Upper lobe of right lung (tissue), 1 donor: ENCODE measurements at regions not wholly inside any gene's neighbourhood (a gene's known extent, or its start where the extent isn't known, plus 50 kb on each side); places are given as distances from the start of the nearest gene placed in this dataset.
A peak's percentile ranks its signal among the peaks of the same experiment; 100 is the strongest.

Experiments
- ATAC-seq: fragments of 200-7000 bp; cut with Tn5 transposase; one replicate; pipeline ENCODE4 v1.9.1; 2020; ENCODE audit warnings: mild to moderate bottlenecking, moderate library complexity
- DNase-seq: peaks from one replicate; pipeline ENCODE4 v3.0.0-alpha.2; 2020
- H3K27ac ChIP-seq: fragments of 200-600 bp; one replicate; pipeline ENCODE4 v1.8.0; 2022
- H3K27me3 ChIP-seq: fragments of 200-600 bp; one replicate; pipeline ENCODE4 v1.8.0; 2022; ENCODE audit warnings: mild to moderate bottlenecking
- H3K36me3 ChIP-seq: fragments of 200-600 bp; one replicate; pipeline ENCODE4 v1.8.0; 2022
- H3K4me1 ChIP-seq: fragments of 200-600 bp; one replicate; pipeline ENCODE4 v1.8.0; 2022
- H3K4me3 ChIP-seq: fragments of 200-600 bp; one replicate; pipeline ENCODE4 v1.8.0; 2022; ENCODE audit warnings: mild to moderate bottlenecking
- H3K9me3 ChIP-seq: fragments of 200-600 bp; one replicate; pipeline ENCODE4 v1.8.0; 2022
- intact Hi-C: fragments of 100-400 bp; cut with DNase I; formaldehyde crosslinking; loops from one replicate; pipeline ENCODE4 v1.11.0; 2022
- TF ChIP-seq, protein P1 (sequence below): fragments of 200-600 bp; IDR thresholded peaks from one replicate; pipeline ENCODE4 v1.8.0; 2022; ENCODE audit warnings: antibody characterized with exemption
- donor health status: DM: no; HTN: yes; CAD: no; lungs with severe emphysema.

GRCh38 chr2:43100362-43100882 is 126.0 kb downstream of the ZFP36L2 start:
- H3K4me3 ChIP-seq: peak overlapping the region; percentile 44
- no peak for DNase-seq

GRCh38 chr2:43099797-43100196 is 126.6 kb downstream of the ZFP36L2 start:
- Histone ChIP-seq H3K27ac (no peak overlapping the region), H3K4me1 (peaks cover 28% of the 10 kb centered on the region), H3K9me3 (no peaks in the 10 kb centered on the region), H3K27me3 (no peaks in the 10 kb centered on the region), H3K36me3 (no peaks in the 10 kb centered on the region), H3K4me3 (no peak overlapping the region)
- TF ChIP-seq, protein P1, sequence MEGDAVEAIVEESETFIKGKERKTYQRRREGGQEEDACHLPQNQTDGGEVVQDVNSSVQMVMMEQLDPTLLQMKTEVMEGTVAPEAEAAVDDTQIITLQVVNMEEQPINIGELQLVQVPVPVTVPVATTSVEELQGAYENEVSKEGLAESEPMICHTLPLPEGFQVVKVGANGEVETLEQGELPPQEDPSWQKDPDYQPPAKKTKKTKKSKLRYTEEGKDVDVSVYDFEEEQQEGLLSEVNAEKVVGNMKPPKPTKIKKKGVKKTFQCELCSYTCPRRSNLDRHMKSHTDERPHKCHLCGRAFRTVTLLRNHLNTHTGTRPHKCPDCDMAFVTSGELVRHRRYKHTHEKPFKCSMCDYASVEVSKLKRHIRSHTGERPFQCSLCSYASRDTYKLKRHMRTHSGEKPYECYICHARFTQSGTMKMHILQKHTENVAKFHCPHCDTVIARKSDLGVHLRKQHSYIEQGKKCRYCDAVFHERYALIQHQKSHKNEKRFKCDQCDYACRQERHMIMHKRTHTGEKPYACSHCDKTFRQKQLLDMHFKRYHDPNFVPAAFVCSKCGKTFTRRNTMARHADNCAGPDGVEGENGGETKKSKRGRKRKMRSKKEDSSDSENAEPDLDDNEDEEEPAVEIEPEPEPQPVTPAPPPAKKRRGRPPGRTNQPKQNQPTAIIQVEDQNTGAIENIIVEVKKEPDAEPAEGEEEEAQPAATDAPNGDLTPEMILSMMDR: no peak
- ATAC-seq (no peak), DNase-seq (no peak)
- intact Hi-C loops: no loop called here

More at GRCh38 chr2:43100362-43100882, 126.0 kb downstream of the ZFP36L2 start:
- Histone ChIP-seq H3K9me3 (no peaks in the 10 kb centered on the region), H3K4me1 (peaks cover 34% of the 10 kb centered on the region), H3K27me3 (no peaks in the 10 kb centered on the region), H3K36me3 (no peaks in the 10 kb centered on the region), H3K27ac (peak overlapping the region; percentile 87)
- no peak for ATAC-seq
- TF ChIP-seq, protein P1: no peak
- intact Hi-C loops: no loop called here

DNA sequence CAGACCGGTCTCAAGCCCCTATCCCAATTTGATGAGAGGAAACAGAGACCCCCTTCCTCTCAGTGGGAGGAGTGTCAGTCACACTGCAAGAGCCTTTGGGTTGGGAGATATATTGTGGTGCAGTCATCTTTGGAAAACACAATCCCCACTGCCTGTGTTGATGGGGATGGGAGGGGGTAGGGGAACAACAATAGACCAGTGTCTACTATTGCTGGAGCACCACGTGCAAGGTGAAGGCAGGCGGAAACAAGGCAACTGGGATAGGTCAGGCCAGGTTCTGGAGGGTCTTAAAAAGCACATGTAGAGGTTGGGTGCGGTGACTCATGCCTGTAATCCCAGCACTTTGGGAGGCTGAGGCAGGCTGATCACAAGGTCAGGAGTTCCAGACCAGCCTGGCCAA is 127.9 kb downstream of the ZFP36L2 start:
- Histone ChIP-seq H3K9me3 (no peaks in the 10 kb centered on the region), H3K4me3 (no peak overlapping the region), H3K36me3 (no peaks in the 10 kb centered on the region), H3K27me3 (no peaks in the 10 kb centered on the region), H3K4me1 (peaks cover 26% of the 10 kb centered on the region), H3K27ac (no peak overlapping the region)
- DNase-seq (no peak), ATAC-seq (no peak)
- intact Hi-C loops: no loop called here
- TF ChIP-seq, protein P1: no peak

DNA sequence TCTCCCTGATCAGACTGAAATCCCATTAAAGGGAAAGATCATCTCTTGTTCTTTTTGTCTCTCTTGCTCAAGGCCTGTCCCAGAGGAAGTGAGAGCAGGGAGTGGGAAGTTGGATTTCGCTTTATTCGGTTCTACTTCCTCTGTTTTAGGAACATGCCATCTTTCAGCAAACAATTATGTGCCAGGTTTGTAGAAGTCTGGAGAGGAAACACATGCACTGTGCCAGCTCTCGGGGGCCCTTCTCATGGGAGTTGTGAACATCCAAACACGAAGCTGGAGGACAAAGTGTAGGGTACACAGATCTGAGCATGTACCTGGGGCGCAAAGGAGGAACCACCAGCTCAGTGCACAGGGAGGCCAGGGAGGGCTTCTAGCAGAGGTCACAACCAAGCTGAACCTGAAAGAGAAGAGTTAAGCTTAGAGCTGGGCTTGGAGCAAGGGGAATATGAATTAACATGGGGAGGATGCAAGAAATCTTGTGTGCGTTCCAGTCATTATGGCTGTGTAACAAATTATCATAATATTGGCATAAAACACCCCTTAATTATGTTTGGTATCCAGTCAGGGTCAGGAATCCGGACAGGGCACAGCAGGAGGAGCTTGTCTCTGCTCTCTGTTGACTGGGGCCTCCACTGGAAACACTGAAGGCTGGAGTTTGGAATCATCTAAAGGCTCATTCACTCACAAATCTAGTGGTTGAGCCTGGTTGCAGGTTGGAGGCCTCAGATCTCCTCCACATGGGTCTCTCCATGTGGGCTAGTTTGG is 128.6 kb downstream of the ZFP36L2 start:
- ATAC-seq: peak; percentile 82

GRCh38 chr2:43095533-43096295 is 130.7 kb downstream of the ZFP36L2 start:
- Histone ChIP-seq H3K27ac (no peak overlapping the region), H3K4me1 (peaks cover 8% of the 10 kb centered on the region), H3K27me3 (no peaks in the 10 kb centered on the region), H3K9me3 (peaks cover 5% of the 10 kb centered on the region), H3K4me3 (no peak overlapping the region), H3K36me3 (no peaks in the 10 kb centered on the region)
- intact Hi-C loops: no loop called here
- ATAC-seq: no peak
- TF ChIP-seq, protein P1: no peak
- DNase-seq: no peak

More for the DNA sequence above, 128.6 kb downstream of the ZFP36L2 start:
- intact Hi-C loops: no loop called here
- H3K4me1 ChIP-seq: peaks cover 20% of the 10 kb centered on the region
- no peak overlapping the region for H3K4me3 ChIP-seq
- H3K27ac ChIP-seq: peak overlapping the region; percentile 37
- DNase-seq: no peak
- TF ChIP-seq, protein P1: no peak
- H3K9me3 ChIP-seq: no peaks in the 10 kb centered on the region
- H3K27me3 ChIP-seq: no peaks in the 10 kb centered on the region
- no peaks in the 10 kb centered on the region for H3K36me3 ChIP-seq
